Smooth muscle cell (in vitro differentiated cells): ENCODE measurements at regions not wholly inside any gene's neighbourhood (a gene's known extent, or its start where the extent isn't known, plus 50 kb on each side); places are given as distances from the start of the nearest gene placed in this dataset.
"Not testable (repeated sequence)": the region's sequence is repeated elsewhere in the genome, so short reads cannot be mapped to it uniquely, and the experiment has no call there.

Source experiments
- DNase-seq: peaks from one replicate; lab custom pipeline; 2025; ENCODE audit not compliant: unreplicated experiment; lab: John Stamatoyannopoulos, UW
- H2AFZ ChIP-seq: fragments of 200-600 bp; sonication (generic); 2 replicates; pipeline ENCODE4 v1.6.0; 2016; ENCODE audit warnings: antibody characterized with exemption, low read depth, mild to moderate bottlenecking
- H3F3A ChIP-seq: fragments of 200-600 bp; sonication (generic); 2 replicates; pipeline ENCODE4 v1.6.0; 2017; ENCODE audit warnings: antibody characterized with exemption, low read depth
- H3K27ac ChIP-seq: fragments of 200-600 bp; sonication (generic); 2 replicates; pipeline ENCODE4 v1.5.1; 2016; ENCODE audit warnings: low read depth, mild to moderate bottlenecking
- H3K27me3 ChIP-seq: fragments of 200-600 bp; sonication (generic); 2 replicates; pipeline ENCODE4 v1.6.1; 2016; ENCODE audit warnings: low read depth, mild to moderate bottlenecking
- H3K36me3 ChIP-seq: fragments of 200-600 bp; sonication (generic); 2 replicates; pipeline ENCODE4 v1.5.1; 2016; ENCODE audit warnings: low read depth
- H3K4me1 ChIP-seq: fragments of 200-600 bp; sonication (generic); 2 replicates; pipeline ENCODE4 v1.5.1; 2016; ENCODE audit warnings: low read depth
- H3K4me2 ChIP-seq: fragments of 200-600 bp; sonication (generic); 2 replicates; pipeline ENCODE4 v1.6.0; 2016; ENCODE audit warnings: mild to moderate bottlenecking
- H3K4me3 ChIP-seq: fragments of 200-600 bp; sonication (generic); 2 replicates; pipeline ENCODE4 v1.5.1; 2016; ENCODE audit warnings: mild to moderate bottlenecking
- H3K79me2 ChIP-seq: fragments of 200-600 bp; sonication (generic); 2 replicates; pipeline ENCODE4 v1.6.0; 2016; ENCODE audit warnings: low read depth, mild to moderate bottlenecking
- H3K9ac ChIP-seq: fragments of 200-600 bp; sonication (generic); 2 replicates; pipeline ENCODE4 v1.6.0; 2016; ENCODE audit warnings: low read depth
- H3K9me3 ChIP-seq: fragments of 200-600 bp; sonication (generic); replicated peaks from 2 replicates; pipeline ENCODE4 v1.5.1; 2016; ENCODE audit warnings: low read depth
- H4K20me1 ChIP-seq: fragments of 200-600 bp; sonication (generic); 2 replicates; pipeline ENCODE4 v1.6.0; 2016; ENCODE audit warnings: low read depth
- CTCF ChIP-seq: fragments of 200-600 bp; sonication (generic); IDR thresholded peaks from 2 replicates; pipeline ENCODE4 v1.5.1; 2017; ENCODE audit warnings: borderline replicate concordance, mild to moderate bottlenecking, antibody characterized with exemption; ENCODE audit not compliant: insufficient read depth, poor library complexity, severe bottlenecking
- WGBS: methylation state at CpG from one replicate; pipeline ENCODE4 v1.1.7; 2016; ENCODE audit warnings: low lambda C conversion rate; 5-methylcytosine and 5-hydroxymethylcytosine counted together

- H3K36me3 ChIP-seq, result no peaks in the 10 kb centered on the region
- H3K27me3 ChIP-seq, result peaks cover 4% of the 10 kb centered on the region
- H3K27ac ChIP-seq, result no peak overlapping the region
- no peaks in the 10 kb centered on the region for H4K20me1 ChIP-seq
- WGBS, result 92% methylated on average over 5 of the region's 5 CpGs
- no peak overlapping the region for H2AFZ ChIP-seq
- TF ChIP-seq CTCF, result no peak
- no peak overlapping the region for H3K4me2 ChIP-seq
- no peaks in the 10 kb centered on the region for H3F3A ChIP-seq
- no peaks in the 10 kb centered on the region for H3K4me1 ChIP-seq
- no peak overlapping the region for H3K4me3 ChIP-seq
- H3K79me2 ChIP-seq, result no peaks in the 10 kb centered on the region
- no peak for DNase-seq
- no peak overlapping the region for H3K9ac ChIP-seq
- H3K9me3 ChIP-seq, result no peaks in the 10 kb centered on the region
Observed at GRCh38 chr3:33957176-33957575, 158.7 kb downstream of the PDCD6IP start.

- Histone ChIP-seq H3K4me2 (no peak overlapping the region), H3K27ac (no peak overlapping the region), H2AFZ (no peak overlapping the region), H3F3A (no peaks in the 10 kb centered on the region), H3K36me3 (no peaks in the 10 kb centered on the region), H3K27me3 (peaks cover 4% of the 10 kb centered on the region), H3K4me3 (no peak overlapping the region), H3K9ac (no peak overlapping the region), H3K9me3 (no peaks in the 10 kb centered on the region), H4K20me1 (no peaks in the 10 kb centered on the region), H3K79me2 (no peaks in the 10 kb centered on the region), H3K4me1 (no peaks in the 10 kb centered on the region)
- TF ChIP-seq CTCF, result no peak
- no peak for DNase-seq
- WGBS, result 89% methylated on average over 1 of the region's 1 CpG
Observed at GRCh38 chr3:33958661-33959060, 160.2 kb downstream of the PDCD6IP start.

- DNase-seq, result no peak
- H3F3A ChIP-seq, result no peaks in the 10 kb centered on the region
- no peak overlapping the region for H3K4me3 ChIP-seq
- H3K9ac ChIP-seq, result no peak overlapping the region
- H2AFZ ChIP-seq, result no peak overlapping the region
- no peaks in the 10 kb centered on the region for H3K4me1 ChIP-seq
- H3K36me3 ChIP-seq, result no peaks in the 10 kb centered on the region
- no peaks in the 10 kb centered on the region for H3K9me3 ChIP-seq
- no peak overlapping the region for H3K4me2 ChIP-seq
- H3K27me3 ChIP-seq, result no peaks in the 10 kb centered on the region
- H3K27ac ChIP-seq, result no peak overlapping the region
- no peak for TF ChIP-seq CTCF
- WGBS, result 90% methylated on average over 3 of the region's 3 CpGs
- no peaks in the 10 kb centered on the region for H4K20me1 ChIP-seq
- no peaks in the 10 kb centered on the region for H3K79me2 ChIP-seq
Observed at GRCh38 chr3:33962396-33962795, 164.0 kb downstream of the PDCD6IP start.

GRCh38 chr3:33970180-33970579 is 171.8 kb downstream of the PDCD6IP start:
- WGBS, result 91% methylated on average over 7 of the region's 7 CpGs

More at GRCh38 chr3:33970180-33970579, 171.8 kb downstream of the PDCD6IP start:
- H2AFZ ChIP-seq, H3K9me3 ChIP-seq, H3K9ac ChIP-seq, DNase-seq, H3K79me2 ChIP-seq, H3K27me3 ChIP-seq, H3K4me1 ChIP-seq, H3F3A ChIP-seq, H3K4me2 ChIP-seq, H4K20me1 ChIP-seq, H3K27ac ChIP-seq, H3K4me3 ChIP-seq, H3K36me3 ChIP-seq: not testable (repeated sequence)
